ENCODE measurements at regions not wholly inside any gene's neighbourhood (a gene's known extent, or its start where the extent isn't known, plus 50 kb on each side); places are given as distances from the start of the nearest gene placed in this dataset.

GRCh38 chr12:13811061-13811460 lies 170.3 kb downstream of the GRIN2B start:
- TF ChIP-seq CTCF (IDR thresholded peaks at IDR 0.05), result no peak

GRCh38 chr12:13805041-13805440 lies 176.4 kb downstream of the GRIN2B start:
- no peak for TF ChIP-seq CTCF (IDR thresholded peaks at IDR 0.05)

- no peak for TF ChIP-seq CTCF (IDR thresholded peaks at IDR 0.05)
Measured at GRCh38 chr12:13801543-13801942, 179.9 kb downstream of the GRIN2B start.

GRCh38 chr12:13799574-13799973 lies 181.8 kb downstream of the GRIN2B start:
- no peak for TF ChIP-seq CTCF (IDR thresholded peaks at IDR 0.05)

GRCh38 chr12:13798162-13798561 lies 183.2 kb downstream of the GRIN2B start:
- TF ChIP-seq CTCF (IDR thresholded peaks at IDR 0.05), result no peak

GRCh38 chr12:13794706-13795105 lies 186.7 kb downstream of the GRIN2B start:
- no peak for TF ChIP-seq CTCF (IDR thresholded peaks at IDR 0.05)

GRCh38 chr12:13790317-13790716 lies 191.1 kb downstream of the GRIN2B start:
- no peak for TF ChIP-seq CTCF (IDR thresholded peaks at IDR 0.05)

- no peak for TF ChIP-seq CTCF (IDR thresholded peaks at IDR 0.05)
Measured at GRCh38 chr12:13788626-13789025, 192.8 kb downstream of the GRIN2B start.
